Erythroblast (primary cell): ENCODE measurements at regions not wholly inside any gene's neighbourhood (a gene's known extent, or its start where the extent isn't known, plus 50 kb on each side); places are given as distances from the start of the nearest gene placed in this dataset.

Experiments
- DNase-seq, 2 experiments: peaks; one replicate each; lab custom pipeline; 2025; lab: John Stamatoyannopoulos, UW
- GATA1 ChIP-seq: IDR thresholded peaks from 2 replicates; pipeline ENCODE4 v1.6.1; 2011; ENCODE audit warnings: low read depth, mild to moderate bottlenecking, control low read depth, low read length, moderate library complexity
- POLR2A ChIP-seq: IDR thresholded peaks from 2 replicates; pipeline ENCODE4 v1.6.1; 2011; ENCODE audit warnings: mild to moderate bottlenecking, low read length

- TF ChIP-seq POLR2A, result no peak
- no peak for DNase-seq
Observed at GRCh38 chr15:92320012-92320699, 73.5 kb upstream of the ST8SIA2 start.

GRCh38 chr15:92322566-92323355 is 70.9 kb upstream of the ST8SIA2 start:
- TF ChIP-seq POLR2A (no peak), GATA1 (no peak)

GRCh38 chr15:92323525-92323924 is 70.2 kb upstream of the ST8SIA2 start:
- DNase-seq, result no peak
- TF ChIP-seq GATA1, result no peak
- TF ChIP-seq POLR2A, result no peak

More at GRCh38 chr15:92322566-92323355, 70.9 kb upstream of the ST8SIA2 start:
- DNase-seq, result no peak

- no peak for DNase-seq
- no peak for TF ChIP-seq GATA1
Observed at GRCh38 chr15:92324101-92324963, 69.3 kb upstream of the ST8SIA2 start.

- no peak for DNase-seq
- TF ChIP-seq POLR2A (no peak), GATA1 (no peak)
Observed at GRCh38 chr15:92326236-92326635, 67.4 kb upstream of the ST8SIA2 start.

GRCh38 chr15:92327033-92327432 is 66.6 kb upstream of the ST8SIA2 start:
- DNase-seq, result no peak
- TF ChIP-seq POLR2A (no peak), GATA1 (no peak)

DNA sequence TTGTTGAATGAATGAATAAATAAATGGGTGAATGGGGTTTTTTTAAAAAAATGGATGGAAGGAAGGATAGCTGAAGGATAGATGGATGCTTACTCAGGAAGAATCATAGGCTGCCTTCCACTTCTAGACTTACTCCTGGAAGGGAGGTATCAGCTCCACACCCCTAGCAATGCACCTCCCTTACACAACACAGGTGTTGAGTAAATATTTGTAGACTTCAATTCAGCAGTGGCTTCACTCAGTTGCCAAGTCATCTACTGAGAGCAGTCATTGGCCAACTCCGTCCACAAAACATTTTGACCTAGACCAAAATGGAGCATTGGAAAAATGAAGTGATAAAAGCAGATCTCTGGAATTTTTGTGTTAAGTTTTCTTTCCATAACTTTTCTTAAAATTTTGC is 65.5 kb upstream of the ST8SIA2 start:
- TF ChIP-seq POLR2A (no peak), GATA1 (no peak)
- no peak for DNase-seq

DNA sequence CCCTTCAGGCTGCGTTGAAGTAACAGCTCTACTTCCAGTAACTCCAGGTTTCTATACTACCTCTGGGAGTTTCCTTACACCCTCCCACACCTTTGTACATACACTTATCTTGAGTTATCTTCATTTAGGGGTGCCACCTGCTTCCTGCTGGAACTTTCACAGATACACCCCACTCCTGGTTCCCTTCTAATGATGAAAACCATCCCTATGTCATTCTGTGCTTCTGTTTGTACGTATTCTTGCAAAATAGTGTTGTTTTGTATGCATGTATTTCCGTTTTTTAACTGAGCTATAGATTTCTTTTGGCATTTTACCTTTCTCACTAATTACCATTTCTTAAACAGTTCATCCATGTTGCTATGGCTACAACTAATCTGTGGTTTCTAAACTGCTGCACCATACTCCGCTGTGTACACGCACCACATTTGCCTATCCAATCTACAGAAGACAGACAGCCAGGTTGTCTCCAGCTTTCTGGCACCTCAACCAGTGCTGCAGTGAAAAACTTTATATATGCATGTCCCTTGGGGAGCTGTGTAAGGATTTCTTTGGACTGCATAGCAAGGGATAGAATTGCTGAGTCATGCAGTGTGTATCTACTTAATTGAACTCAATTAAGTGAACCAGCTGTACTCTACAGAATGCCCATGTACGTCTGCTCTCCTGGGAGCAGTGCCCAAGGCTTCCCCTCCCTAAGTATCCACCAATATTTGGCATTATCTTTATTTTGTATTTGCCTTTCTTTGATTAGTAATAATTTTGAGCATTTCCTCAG is 61.4 kb upstream of the ST8SIA2 start:
- DNase-seq, result no peak
- TF ChIP-seq POLR2A (no peak), GATA1 (no peak)

DNA sequence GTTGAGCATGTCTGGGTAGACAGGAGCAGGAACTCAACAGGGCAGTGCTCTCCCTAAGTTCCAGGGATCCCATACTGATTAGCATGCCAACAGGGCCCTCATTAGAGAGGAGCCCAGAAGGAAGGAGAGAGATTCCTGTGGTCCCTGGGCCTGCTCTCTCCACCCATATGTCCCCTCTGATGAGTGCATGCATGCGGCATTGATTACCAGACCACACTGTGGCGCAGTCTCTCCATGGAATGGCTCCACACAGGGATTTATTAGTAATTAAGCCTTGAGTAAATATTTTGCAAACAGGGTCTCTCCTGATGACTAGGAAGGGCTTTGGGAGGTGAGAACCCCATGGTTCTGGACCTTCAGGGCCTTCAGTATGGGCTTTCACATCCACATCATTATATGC is 60.0 kb upstream of the ST8SIA2 start:
- no peak for DNase-seq
- TF ChIP-seq POLR2A (no peak), GATA1 (no peak)

- no peak for TF ChIP-seq POLR2A
- no peak for TF ChIP-seq GATA1
- no peak for DNase-seq
Observed at GRCh38 chr15:92336419-92336987, 57.2 kb upstream of the ST8SIA2 start.

GRCh38 chr15:92339361-92339760 is 54.3 kb upstream of the ST8SIA2 start:
- DNase-seq, result no peak
- TF ChIP-seq GATA1 (no peak), POLR2A (no peak)
